Keratinocyte (primary cell): ENCODE measurements at regions not wholly inside any gene's neighbourhood (a gene's known extent, or its start where the extent isn't known, plus 50 kb on each side); places are given as distances from the start of the nearest gene placed in this dataset.

Experiments
- DNase-seq: peaks from one replicate; pipeline ENCODE4 v3.0.0-alpha.2; 2011; ENCODE audit warnings: low read depth, missing footprints, low spot score
- FAIRE-seq: peaks from 2 replicates; lab custom pipeline; 2011; peaks lifted over from hg19 to GRCh38; lab: Jason Lieb, UNC
- H2AFZ ChIP-seq: 2 replicates; pipeline ENCODE4 v1.6.0; 2012; ENCODE audit warnings: low read length, control low read depth, inconsistent platforms; ENCODE audit not compliant: control insufficient read depth
- H3K27ac ChIP-seq: 2 replicates; pipeline ENCODE4 v1.5.1; 2011; ENCODE audit warnings: low read length; ENCODE audit not compliant: control insufficient read depth, insufficient read depth
- H3K27me3 ChIP-seq: 3 replicates; pipeline ENCODE4 v1.6.0; 2011; ENCODE audit warnings: low read length; ENCODE audit not compliant: control insufficient read depth, insufficient read depth; ENCODE audit errors: extremely low read depth
- H3K36me3 ChIP-seq, 2 experiments: 2 replicates in 1 of 2; 3 replicates in 1 of 2; pipeline ENCODE4 v1.5.1; 2011; ENCODE audit warnings: low read length in 2 of 2, mild to moderate bottlenecking in 1 of 2; ENCODE audit not compliant: control insufficient read depth in 2 of 2, insufficient read depth in 2 of 2; ENCODE audit errors: extremely low read depth in 1 of 2
- H3K4me1 ChIP-seq: 3 replicates; pipeline ENCODE4 v1.5.1; 2011; ENCODE audit warnings: low read length; ENCODE audit not compliant: control insufficient read depth, insufficient read depth; ENCODE audit errors: extremely low read depth
- H3K4me2 ChIP-seq: 3 replicates; pipeline ENCODE4 v1.6.0; 2011; ENCODE audit warnings: low read depth, low read length; ENCODE audit not compliant: control insufficient read depth, insufficient read depth; ENCODE audit errors: extremely low read depth
- H3K4me3 ChIP-seq, 3 experiments: fragments of 200-600 bp in 1 of 3; sonication (generic) in 1 of 3; 2 replicates in 2 of 3; 3 replicates in 1 of 3; pipeline ENCODE4 v1.5.1; 2011 to 2016; ENCODE audit warnings: low read length in 3 of 3, mild to moderate bottlenecking in 3 of 3, control low read depth in 2 of 3, inconsistent platforms in 1 of 3, low read depth in 1 of 3, mixed read lengths in 1 of 3, mixed run types in 1 of 3, moderate library complexity in 1 of 3; ENCODE audit not compliant: control insufficient read depth in 2 of 3, insufficient read depth in 2 of 3; ENCODE audit errors: extremely low read depth in 1 of 3
- H3K79me2 ChIP-seq: 2 replicates; pipeline ENCODE4 v1.6.0; 2012; ENCODE audit warnings: low read length; ENCODE audit not compliant: control insufficient read depth, insufficient read depth
- H3K9ac ChIP-seq: 3 replicates; pipeline ENCODE4 v1.6.0; 2011; ENCODE audit warnings: low read length; ENCODE audit not compliant: control insufficient read depth, insufficient read depth; ENCODE audit errors: extremely low read depth
- H3K9me1 ChIP-seq: 3 replicates; pipeline ENCODE4 v1.6.0; 2011; ENCODE audit warnings: low read length; ENCODE audit not compliant: control insufficient read depth, insufficient read depth; ENCODE audit errors: extremely low read depth
- H3K9me3 ChIP-seq: 2 replicates; pipeline ENCODE4 v1.5.1; 2012; ENCODE audit warnings: low read depth, low read length; ENCODE audit not compliant: control insufficient read depth
- H4K20me1 ChIP-seq: 3 replicates; pipeline ENCODE4 v1.6.0; 2011; ENCODE audit warnings: low read length; ENCODE audit not compliant: control insufficient read depth, insufficient read depth; ENCODE audit errors: extremely low read depth
- CTCF ChIP-seq, 3 experiments: IDR thresholded peaks in 1 of 3; conservative IDR thresholded peaks in 1 of 3; optimal IDR thresholded peaks in 1 of 3; 2 replicates in 2 of 3; 3 replicates in 1 of 3; pipeline versions ENCODE3 to v1.5.1; 2011; ENCODE audit warnings: low read length in 3 of 3, mild to moderate bottlenecking in 3 of 3, moderate library complexity in 2 of 3, control low read depth in 1 of 3, inconsistent platforms in 1 of 3; ENCODE audit not compliant: insufficient read depth in 2 of 3; ENCODE audit errors: extremely low read depth in 1 of 3
- EZH2 ChIP-seq: IDR thresholded peaks from one replicate; pipeline ENCODE4 v1.6.1; 2012; ENCODE audit warnings: inconsistent platforms, mild to moderate bottlenecking, low read length, moderate library complexity
- dilution Hi-C: fragments of 300-500 bp; cut with MboI; formaldehyde crosslinking; loops from one replicate; pipeline ENCODE4 v1.7.0; 2020; ENCODE audit warnings: low sequenced_read_pairs; ENCODE audit not compliant: extremely low pct_ligation_motif_present

DNA sequence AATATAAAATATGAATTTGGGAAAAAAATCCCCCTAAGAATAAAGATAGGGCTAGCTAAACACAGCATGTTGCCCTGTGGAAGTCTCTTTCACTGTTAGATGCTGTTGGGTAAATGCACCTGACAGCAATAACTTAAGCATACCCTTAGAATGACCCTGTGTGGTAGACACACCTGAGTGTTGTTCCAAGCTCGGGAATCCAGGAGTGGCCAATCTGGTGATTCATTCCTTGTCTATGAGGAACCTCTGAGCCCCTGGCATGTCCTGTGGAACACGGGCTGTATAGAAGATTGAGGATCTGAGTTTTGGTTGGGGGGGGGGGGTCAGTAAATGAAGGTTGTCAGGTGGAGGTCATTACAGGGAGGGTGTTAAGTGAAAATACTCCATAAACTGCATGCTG is 730.0 kb upstream of the IGFBP3 start:
- dilution Hi-C loops = no loop called here

GRCh38 chr7:46649876-46650275 is 728.8 kb upstream of the IGFBP3 start:
- dilution Hi-C loops = no loop called here
- H3K36me3 ChIP-seq = no peaks in the 10 kb centered on the region
- H3K4me2 ChIP-seq = no peak overlapping the region
- TF ChIP-seq CTCF (optimal IDR thresholded peaks at IDR 0.05 in 1 of 3, IDR thresholded peaks at IDR 0.05 in 1 of 3, conservative IDR thresholded peaks at IDR 0.05 in 1 of 3; ENCODE audit: extremely low read depth in 1 of 3, insufficient read depth in 2 of 3, low read length in 3 of 3) (no peak), EZH2 (no peak)
- DNase-seq (no peak), FAIRE-seq (no peak)
- H3K4me3 ChIP-seq = no peak overlapping the region
- peak overlapping the region; percentile 100 for H3K27ac ChIP-seq
- H3K79me2 ChIP-seq = no peaks in the 10 kb centered on the region
- peaks cover 32% of the 10 kb centered on the region for H3K4me1 ChIP-seq
- no peaks in the 10 kb centered on the region for H3K9me1 ChIP-seq
- no peak overlapping the region for H3K9ac ChIP-seq
- no peak overlapping the region for H2AFZ ChIP-seq
- no peaks in the 10 kb centered on the region for H3K27me3 ChIP-seq
- H3K9me3 ChIP-seq = peaks cover 4% of the 10 kb centered on the region
- H4K20me1 ChIP-seq = no peaks in the 10 kb centered on the region

More for the DNA sequence above, 730.0 kb upstream of the IGFBP3 start:
- DNase-seq (peak; percentile 92), FAIRE-seq (peak; percentile 98)
- H3K79me2 ChIP-seq = no peaks in the 10 kb centered on the region
- peak overlapping the region; percentile 92 for H3K9ac ChIP-seq
- peaks cover 39% of the 10 kb centered on the region for H3K4me1 ChIP-seq
- no peaks in the 10 kb centered on the region for H3K36me3 ChIP-seq
- peak overlapping the region; percentile 29 for H2AFZ ChIP-seq
- H3K4me3 ChIP-seq = peak overlapping the region in 2 of 3 experiments; percentile 15 to 44
- H3K9me3 ChIP-seq = peaks cover 4% of the 10 kb centered on the region
- H3K4me2 ChIP-seq = peak overlapping the region; percentile 81
- no peaks in the 10 kb centered on the region for H4K20me1 ChIP-seq
- peak overlapping the region; percentile 100 for H3K27ac ChIP-seq
- no peaks in the 10 kb centered on the region for H3K27me3 ChIP-seq
- TF ChIP-seq CTCF (optimal IDR thresholded peaks at IDR 0.05 in 1 of 3, IDR thresholded peaks at IDR 0.05 in 1 of 3, conservative IDR thresholded peaks at IDR 0.05 in 1 of 3; ENCODE audit: extremely low read depth in 1 of 3, insufficient read depth in 2 of 3, low read length in 3 of 3) (no peak), EZH2 (no peak)
- H3K9me1 ChIP-seq = no peaks in the 10 kb centered on the region
